ENCODE measurements at regions not wholly inside any gene's neighbourhood (a gene's known extent, or its start where the extent isn't known, plus 50 kb on each side); places are given as distances from the start of the nearest gene placed in this dataset.

- Histone ChIP-seq H3K9me3 (ENCODE audit: insufficient read depth in 2 of 2, low read depth in 1 of 2, low read length in 1 of 2) (no peaks in the 10 kb centered on the region), H2AFZ (ENCODE audit: low read length) (peak overlapping the region; percentile 23; the same call in 1 of the 2 replicates), H3K4me2 (ENCODE audit: insufficient read depth in 1 of 2, low read depth in 2 of 2, low read length in 2 of 2) (no peak overlapping the region), H3K79me2 (ENCODE audit: control insufficient read depth in 1 of 2, insufficient read depth in 2 of 2, low read length in 2 of 2) (no peaks in the 10 kb centered on the region), H2BK12ac (ENCODE audit: low read depth, low read length) (no peak overlapping the region), H3K9ac (replicated peaks in 1 of 4; ENCODE audit: extremely low read depth in 1 of 4, low read depth in 3 of 4, low read length in 3 of 4) (no peak overlapping the region), H3K27me3 (replicated peaks in 1 of 4; ENCODE audit: control insufficient read depth in 3 of 4, extremely low read depth in 1 of 4, insufficient read depth in 3 of 4, low read length in 3 of 4) (no peaks in the 10 kb centered on the region), H2BK20ac (ENCODE audit: low read length) (no peak overlapping the region), H3K18ac (ENCODE audit: extremely low read depth, low read length) (no peak overlapping the region), H3K23me2 (ENCODE audit: low read depth, low read length) (no peaks in the 10 kb centered on the region; the same call in 1 of the 2 replicates), H3K36me3 (ENCODE audit: control insufficient read depth in 2 of 4, insufficient read depth in 4 of 4, low read length in 3 of 4) (no peaks in the 10 kb centered on the region), H4K91ac (replicated peaks; ENCODE audit: insufficient read length, low read length) (no peak overlapping the region), H3K14ac (ENCODE audit: insufficient read length) (no peak overlapping the region), H4K5ac (ENCODE audit: insufficient read length, low read depth, low read length) (no peak overlapping the region), H2BK15ac (ENCODE audit: low read length) (no peak overlapping the region), H3K56ac (replicated peaks; ENCODE audit: insufficient read length, low read depth, low read length) (no peak overlapping the region), H3K4me1 (replicated peaks in 1 of 4; ENCODE audit: control insufficient read depth in 3 of 4, insufficient read depth in 4 of 4, low read length in 3 of 4) (0 out of 7 replicates have a peak, but pooled peaks cover 0 to 1% (median 0%) of the 10 kb centered on the region in 4 experiments), H3K4me3 (ENCODE audit: extremely low read depth in 1 of 4, insufficient read depth in 2 of 4, low read depth in 3 of 4, low read length in 4 of 4) (no peak overlapping the region), H3K23ac (ENCODE audit: insufficient read length) (no peak overlapping the region), H2AK5ac (ENCODE audit: low read depth, low read length) (no peak overlapping the region), H2BK120ac (replicated peaks; ENCODE audit: low read depth, low read length) (no peak overlapping the region), H3K4ac (replicated peaks; ENCODE audit: insufficient read length, low read depth, low read length) (no peak overlapping the region), H3K27ac (ENCODE audit: low read depth, low read length) (no peak overlapping the region), H3K79me1 (ENCODE audit: low read depth, low read length) (no peaks in the 10 kb centered on the region), H4K8ac (ENCODE audit: extremely low read depth, insufficient read depth, low read length) (no peak overlapping the region), H4K20me1 (replicated peaks in 1 of 2; ENCODE audit: control insufficient read depth in 1 of 2, insufficient read depth in 2 of 2, low read length in 2 of 2) (no peaks in the 10 kb centered on the region), H2BK5ac (ENCODE audit: low read depth, low read length) (no peak overlapping the region)
- POLR2A ChIA-PET (ENCODE audit: partially characterized antibody), result no interaction called here
- 87% methylated on average over 2 of the region's 2 CpGs; no CpG with 5 or more reads in 1 of the 2 experiments for WGBS, 2 experiments (ENCODE audit: extremely low coverage in 1 of 2, insufficient coverage in 1 of 2, insufficient read length in 1 of 2, insufficient replicate concordance in 2 of 2, low coverage in 1 of 2, low lambda C conversion rate in 2 of 2, missing lambda C conversion rate in 1 of 2)
- FAIRE-seq, result no peak
- no peak for DNase-seq (ENCODE audit: low read depth in 1 of 2, low spot score in 2 of 2)
- CTCF ChIA-PET (ENCODE audit: partially characterized antibody), result no interaction called here
- TF ChIP-seq SUZ12 (IDR thresholded peaks at IDR 0.05; ENCODE audit: low read length), result no peak
- no peak for TF ChIP-seq RBBP5 (IDR thresholded peaks at IDR 0.05; ENCODE audit: borderline replicate concordance, low read depth, low read length)
- TF ChIP-seq EP300 (IDR thresholded peaks at IDR 0.05; ENCODE audit: borderline replicate concordance in 1 of 2, low read depth in 2 of 2, low read length in 2 of 2), result no peak
- TF ChIP-seq POLR2AphosphoS5 (IDR thresholded peaks at IDR 0.05; ENCODE audit: low read depth, low read length), result no peak
- no peak for TF ChIP-seq GABPA (IDR thresholded peaks at IDR 0.05; ENCODE audit: borderline replicate concordance, insufficient read depth, low read length)
- TF ChIP-seq SP2 (IDR thresholded peaks at IDR 0.05; ENCODE audit: low read length), result no peak
- no peak for TF ChIP-seq SRF (IDR thresholded peaks at IDR 0.05; ENCODE audit: low read depth, low read length)
- TF ChIP-seq NRF1 (IDR thresholded peaks at IDR 0.05; ENCODE audit: low read depth, low read length), result no peak
- no peak for TF ChIP-seq YY1 (IDR thresholded peaks at IDR 0.05; ENCODE audit: low read depth, low read length)
- no peak for TF ChIP-seq POLR2A (IDR thresholded peaks at IDR 0.05; ENCODE audit: control extremely low read depth in 1 of 2, low read depth in 2 of 2, low read length in 2 of 2)
- no peak for TF ChIP-seq RXRA (IDR thresholded peaks at IDR 0.05; ENCODE audit: insufficient read depth, low read depth, low read length)
These were observed 731.6 kb upstream of the PTBP2 start for GRCh38 chr1:95990033-95990432.

Data from H1 (cell line).